Ammon's horn (tissue), 1 donor: ENCODE measurements at regions not wholly inside any gene's neighbourhood (a gene's known extent, or its start where the extent isn't known, plus 50 kb on each side); places are given as distances from the start of the nearest gene placed in this dataset.

ENCODE experiments used
- DNase-seq: peaks from one replicate; pipeline ENCODE4 v3.0.0-alpha.2; 2016; ENCODE audit warnings: low spot score

DNA sequence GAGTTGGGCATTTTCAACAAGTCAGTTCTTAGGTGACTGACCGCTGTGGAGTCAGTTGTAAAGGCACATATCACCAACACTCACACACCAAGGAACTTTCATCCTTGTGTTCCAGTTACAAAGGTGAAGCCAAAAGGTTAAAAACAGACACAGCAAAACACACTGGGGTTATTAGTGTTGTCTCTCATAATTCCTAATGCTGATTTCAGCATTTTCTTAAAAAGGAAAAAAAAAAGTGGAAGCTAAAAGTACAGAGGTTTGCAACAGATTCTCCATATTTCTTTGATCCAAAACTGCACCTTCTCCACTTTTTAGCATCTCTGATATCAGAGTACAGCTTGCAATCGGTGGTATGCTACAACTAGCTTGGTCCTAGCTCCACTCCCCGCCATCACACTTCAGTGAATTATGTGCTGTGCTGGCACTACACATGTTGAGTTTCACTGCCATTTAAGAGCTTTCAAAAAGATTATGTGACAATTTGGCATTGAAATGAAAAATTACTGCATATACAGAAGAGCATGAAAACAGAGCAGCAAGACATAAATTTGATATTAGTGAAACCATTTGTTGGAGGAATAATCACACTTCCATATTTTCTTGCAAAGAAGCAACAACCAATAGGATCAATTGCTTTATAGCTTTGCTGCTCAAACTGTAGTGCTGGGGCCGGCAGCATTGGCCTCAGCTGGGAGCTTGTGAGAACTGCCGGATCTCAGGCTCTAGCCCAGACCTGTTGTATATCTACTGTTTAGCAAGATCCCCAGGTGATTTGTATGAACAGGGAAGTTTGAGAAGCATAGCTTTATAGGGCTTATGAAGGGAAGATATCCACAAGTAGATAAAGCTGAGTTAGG, 62.3 kb upstream of the DAPL1 start:
- DNase-seq, result no peak

DNA sequence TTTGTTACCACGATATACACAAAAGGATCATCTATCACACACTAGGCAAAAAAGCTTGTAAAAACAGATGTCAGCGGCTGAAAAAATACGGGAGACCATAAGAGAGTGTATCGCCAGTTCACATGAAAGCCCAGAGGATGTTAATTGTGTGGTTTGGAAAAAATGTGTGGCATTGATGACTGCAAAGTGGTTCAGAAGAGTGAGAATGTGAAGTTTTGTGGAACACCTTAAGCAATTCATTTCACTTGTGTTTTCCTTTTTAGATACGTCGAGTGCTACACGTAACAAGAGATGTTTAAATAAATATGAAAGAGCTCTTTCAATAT, 61.7 kb upstream of the DAPL1 start:
- DNase-seq, result no peak

DNA sequence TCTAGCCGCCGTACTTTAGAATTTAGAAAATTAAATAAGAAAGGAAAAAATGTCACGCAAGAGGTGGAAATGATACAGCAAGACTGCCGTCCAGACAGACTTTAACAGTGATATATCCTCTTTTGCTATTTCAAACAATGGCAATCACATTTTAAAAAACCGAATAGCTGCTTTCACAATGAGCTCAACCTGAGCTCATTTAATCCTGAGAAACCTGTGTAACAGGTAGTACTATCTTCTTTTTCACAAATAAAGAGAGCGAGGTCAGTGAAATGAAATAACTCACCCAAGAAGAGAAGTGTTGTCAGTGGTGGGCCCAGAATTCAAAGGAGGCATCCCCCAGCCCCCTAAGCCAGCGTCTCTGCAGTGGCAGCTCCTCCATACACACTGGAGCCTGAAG, 60.7 kb upstream of the DAPL1 start:
- no peak for DNase-seq

DNA sequence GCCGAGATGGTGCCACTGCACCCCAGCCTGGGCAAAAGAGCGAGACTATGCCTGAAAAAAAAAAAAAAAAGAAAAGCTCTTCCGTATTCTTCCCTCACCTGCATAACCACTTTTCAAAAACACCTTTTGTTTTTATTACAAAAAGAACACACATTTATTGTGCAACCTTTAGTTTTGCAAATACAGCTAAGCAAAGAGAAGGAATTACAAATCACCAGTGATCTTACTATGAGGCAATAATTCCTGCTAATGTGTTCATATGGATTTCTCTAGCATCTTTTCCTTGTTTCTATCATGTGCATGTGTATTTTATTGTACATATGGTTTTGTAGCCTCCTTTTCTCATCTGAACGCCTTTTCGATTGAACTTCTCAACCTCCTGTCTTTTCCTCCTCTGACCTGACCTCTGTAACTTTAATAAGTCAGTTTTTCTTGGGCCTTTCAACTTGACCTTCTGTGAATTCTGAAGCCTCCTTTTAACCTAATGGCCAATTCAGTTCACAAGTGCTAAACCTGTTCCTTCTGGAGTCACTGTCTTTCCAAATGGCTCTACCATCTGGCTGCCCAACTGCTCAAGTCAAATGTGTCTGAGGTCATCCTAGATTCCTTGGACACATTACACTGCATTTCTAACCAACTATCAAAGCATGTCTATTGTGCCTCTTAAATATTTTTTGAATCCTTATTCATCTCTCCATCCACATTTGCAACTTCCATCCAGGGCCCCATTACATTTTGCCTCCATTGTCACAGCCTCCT, 59.1 kb upstream of the DAPL1 start:
- DNase-seq, result no peak

DNA sequence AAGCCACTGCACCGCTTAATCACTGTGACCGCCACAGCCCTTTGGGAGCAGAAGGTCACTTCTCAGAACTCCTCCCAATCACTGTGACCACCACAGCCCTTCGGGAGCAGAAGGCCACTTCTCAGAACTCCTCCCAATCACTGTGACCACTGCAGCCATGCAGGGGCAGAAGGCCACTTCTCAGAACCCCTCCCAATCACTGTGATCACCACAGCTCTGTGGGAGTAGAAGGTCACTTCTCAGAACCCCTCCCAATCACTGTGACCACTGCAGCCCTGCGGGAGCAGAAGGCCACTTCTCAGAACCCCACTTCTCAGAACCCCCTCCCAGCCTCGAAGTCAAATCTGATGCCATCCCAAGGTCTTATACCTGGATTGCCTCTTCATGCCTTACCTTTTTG, 56.8 kb upstream of the DAPL1 start:
- DNase-seq, result no peak

DNA sequence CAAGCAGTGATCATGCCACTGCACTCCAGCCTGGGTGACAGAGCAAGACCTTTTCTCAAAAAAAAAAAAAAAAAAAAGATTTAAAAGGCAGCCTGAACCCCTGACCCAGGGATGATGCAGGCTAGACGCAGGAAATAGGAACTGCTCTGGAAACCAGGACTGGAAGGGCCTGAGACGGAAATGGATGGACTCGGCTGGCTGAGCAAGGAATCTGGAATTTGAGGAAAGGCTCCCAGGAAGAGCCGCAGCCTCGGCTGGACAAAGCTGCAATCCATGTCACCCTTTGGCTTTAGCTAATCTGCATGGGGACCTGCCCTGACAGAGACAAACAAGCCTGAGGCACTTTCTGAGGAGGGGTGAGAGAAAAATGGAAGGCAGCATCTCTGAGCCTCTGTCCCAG, 55.0 kb upstream of the DAPL1 start:
- no peak for DNase-seq

DNA sequence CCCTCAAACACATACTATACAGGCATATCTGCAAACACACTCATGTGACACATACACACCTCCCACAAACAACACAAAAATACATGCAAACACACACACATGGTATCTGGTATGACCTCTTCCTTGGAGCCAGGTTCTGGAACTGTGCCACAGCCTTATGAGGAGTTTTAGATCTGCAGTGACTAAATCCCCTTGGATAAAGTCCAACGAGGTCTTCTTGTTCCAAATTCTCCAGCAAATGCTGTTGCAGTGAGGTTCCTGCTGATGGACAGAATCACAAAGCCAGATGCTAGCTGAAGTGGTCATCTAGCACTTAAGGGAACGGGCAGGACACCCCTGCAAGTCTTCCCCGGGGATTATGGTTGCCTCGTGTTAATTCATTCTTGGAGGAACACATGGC, 54.5 kb upstream of the DAPL1 start:
- DNase-seq, result no peak

DNA sequence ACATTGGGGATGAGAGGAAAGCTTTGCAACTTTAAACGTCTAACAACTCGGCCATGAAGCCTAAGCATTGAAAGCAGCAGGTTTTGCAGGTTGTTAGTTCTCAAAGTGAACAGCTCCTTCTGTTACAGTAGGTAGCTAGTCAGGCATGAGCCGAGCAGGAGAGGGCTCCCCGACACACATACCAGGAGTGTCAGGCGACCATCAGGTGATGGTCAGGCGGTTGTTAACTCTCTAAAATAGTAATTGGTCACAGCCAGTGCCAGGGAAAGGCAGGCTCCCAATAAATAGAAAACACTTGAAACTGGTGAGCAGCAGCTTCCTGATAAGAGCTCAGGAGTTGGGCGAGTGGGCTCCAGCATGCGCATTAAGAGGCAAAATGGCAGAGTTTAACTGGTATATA, 53.5 kb upstream of the DAPL1 start:
- DNase-seq, result no peak

DNA sequence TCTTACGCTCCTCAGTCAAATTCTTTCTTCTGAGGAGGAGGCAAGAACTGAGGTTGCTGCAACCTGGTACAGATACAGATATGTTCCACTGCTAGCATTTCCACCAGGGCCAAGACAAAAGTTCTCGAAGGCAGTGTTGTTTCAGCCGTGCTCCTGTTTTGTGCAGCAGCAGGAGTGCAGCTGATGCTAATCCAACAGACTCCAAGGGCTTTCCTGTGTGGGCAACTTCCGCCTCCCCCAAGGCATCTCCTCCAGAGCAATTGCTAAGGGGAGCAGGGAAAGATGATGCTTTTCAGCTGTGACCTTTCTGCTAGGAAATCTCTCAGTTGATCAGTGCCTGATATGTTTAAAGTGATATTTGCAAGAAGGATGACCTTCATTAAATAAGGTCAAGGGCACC, 52.6 kb upstream of the DAPL1 start:
- no peak for DNase-seq

DNA sequence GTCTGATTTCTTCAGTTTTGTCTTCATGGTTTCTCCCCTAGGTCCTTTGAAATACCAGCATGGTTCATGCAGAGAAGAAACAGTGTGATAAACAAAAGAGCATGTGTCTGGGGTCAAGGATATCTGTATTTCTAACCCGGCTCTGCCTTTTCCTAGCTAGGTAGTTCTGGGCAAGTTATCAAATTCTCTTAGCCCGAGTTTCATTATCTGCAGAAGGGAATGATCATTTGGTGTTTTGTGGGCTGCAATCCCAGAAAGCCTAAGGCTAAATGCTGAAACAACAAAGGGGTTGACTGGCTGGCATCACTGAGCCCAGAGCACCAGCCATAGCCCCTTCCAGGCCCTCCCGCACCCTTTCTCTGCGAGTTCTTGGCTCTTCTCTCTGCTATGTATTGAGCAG, 51.7 kb upstream of the DAPL1 start:
- DNase-seq, result no peak

DNA sequence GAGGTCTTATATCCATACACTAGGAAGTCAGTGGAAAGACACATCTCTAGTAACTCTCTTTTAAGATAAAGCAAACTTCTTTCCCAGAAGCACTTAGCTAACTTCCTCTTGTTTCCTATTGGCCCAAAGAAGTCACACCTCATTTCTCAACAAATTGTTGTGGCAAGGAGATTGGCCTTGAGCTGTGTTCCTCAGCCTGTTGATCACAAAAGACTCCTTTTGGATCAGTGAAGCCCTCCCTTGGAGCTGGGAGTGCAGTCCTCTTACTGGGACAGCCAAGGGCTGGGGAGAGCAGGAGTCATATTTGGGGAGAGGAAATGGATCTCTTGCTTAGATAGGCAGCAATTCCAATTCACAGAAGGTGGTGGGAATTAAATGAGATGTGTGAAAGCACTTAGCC, 51.2 kb upstream of the DAPL1 start:
- DNase-seq, result no peak

DNA sequence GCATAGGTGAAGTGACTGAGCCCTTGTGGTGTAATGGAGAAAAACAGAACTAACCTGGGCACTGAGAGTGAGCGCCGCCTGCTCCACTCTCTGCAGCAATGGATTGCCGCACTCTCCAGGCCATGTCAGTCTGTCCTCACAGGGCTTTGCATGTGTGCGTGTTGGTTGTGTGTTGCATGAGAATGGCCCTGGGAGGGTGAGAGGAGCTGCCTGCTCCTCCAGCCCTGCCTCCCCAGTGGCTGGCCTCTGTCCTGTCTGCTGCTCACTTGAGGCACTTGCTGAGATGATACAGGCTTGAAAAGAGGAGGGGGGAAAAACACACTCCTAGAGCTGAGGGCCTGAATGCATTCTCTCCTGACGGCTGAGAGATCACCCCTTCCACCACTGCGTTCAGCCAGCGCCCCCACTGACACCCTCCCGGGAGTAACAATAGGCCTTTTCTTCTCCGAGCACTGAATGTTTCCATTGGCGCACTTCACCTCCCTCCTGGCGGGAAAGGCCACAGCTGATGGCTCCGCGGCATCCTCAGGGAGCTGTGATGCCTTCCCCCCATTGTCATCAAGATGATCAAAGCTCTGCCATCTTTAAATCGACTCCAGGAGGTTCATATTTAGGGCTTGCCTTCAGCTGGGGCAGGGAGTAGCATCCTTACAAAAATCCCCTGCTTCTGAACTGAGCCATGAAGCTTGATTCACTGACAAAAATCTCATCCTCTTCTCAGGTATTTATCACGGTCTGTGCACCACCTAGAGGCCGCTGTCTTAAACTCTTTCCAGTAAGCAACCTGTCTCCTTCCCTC, 49.9 kb upstream of the DAPL1 start:
- peak; percentile 84 for DNase-seq
